ENCODE measurements at regions not wholly inside any gene's neighbourhood (a gene's known extent, or its start where the extent isn't known, plus 50 kb on each side); places are given as distances from the start of the nearest gene placed in this dataset.

DNA sequence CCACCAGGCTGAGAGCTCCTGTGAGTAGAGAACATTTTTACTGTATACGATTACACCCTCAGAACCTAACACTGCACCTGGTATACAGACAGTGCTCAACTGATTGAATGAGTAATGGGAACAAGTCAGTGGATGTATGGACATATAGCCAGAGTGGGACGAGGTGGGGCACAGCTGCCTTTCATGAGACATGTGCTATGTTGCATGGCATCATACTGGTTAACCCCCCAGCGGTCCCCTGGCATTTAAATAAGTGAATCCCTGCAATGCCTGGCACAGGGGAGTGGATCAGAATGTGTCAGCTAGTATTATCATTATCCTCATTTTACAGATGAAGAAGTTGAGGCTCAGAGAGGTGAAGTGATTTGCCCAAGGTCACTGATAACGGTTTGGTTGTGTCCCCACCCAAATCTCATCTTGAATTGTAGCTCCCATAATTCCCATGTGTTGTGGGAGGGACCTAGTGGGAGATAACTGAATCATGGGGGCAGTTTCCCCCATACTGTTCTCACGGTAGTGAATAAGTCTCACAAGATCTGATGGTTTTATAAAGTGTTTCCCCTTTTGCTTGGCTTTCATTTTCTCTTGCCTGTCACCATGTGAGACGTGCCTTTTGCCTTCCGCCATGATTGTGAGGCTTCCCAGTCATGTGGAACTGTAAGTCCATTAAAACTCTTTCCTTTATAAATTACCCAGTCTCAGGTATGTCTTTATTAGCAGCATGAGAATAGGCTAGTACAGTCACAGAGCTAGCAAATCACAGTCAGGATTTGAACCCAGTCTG lies 56.0 kb upstream of the ATP2B2 start:
- peaks cover 46% of the 10 kb centered on the region for H3K27me3 ChIP-seq (ENCODE audit: control insufficient read depth, extremely low read depth, insufficient read depth, low read length)
- FAIRE-seq = no peak

GRCh38 chr3:10561946-10562560 lies 56.7 kb upstream of the ATP2B2 start:
- DNase-seq (ENCODE audit: low read depth, low spot score) (no peak), FAIRE-seq (no peak)
- no peak overlapping the region for H3K27ac ChIP-seq (ENCODE audit: control insufficient read depth, insufficient read depth, low read length)
- H3K4me2 ChIP-seq (ENCODE audit: control insufficient read depth, extremely low read depth, insufficient read depth, low read depth, low read length) = no peak overlapping the region
- no peaks in the 10 kb centered on the region for H3K9me3 ChIP-seq (ENCODE audit: control insufficient read depth, low read depth, low read length)
- H3K4me1 ChIP-seq (ENCODE audit: control insufficient read depth, extremely low read depth, insufficient read depth, low read length) = no peaks in the 10 kb centered on the region
- no peaks in the 10 kb centered on the region for H3K9me1 ChIP-seq (ENCODE audit: control insufficient read depth, extremely low read depth, insufficient read depth, low read length)
- no peak overlapping the region for H3K4me3 ChIP-seq (ENCODE audit: control insufficient read depth in 2 of 3, extremely low read depth in 1 of 3, insufficient read depth in 2 of 3, low read depth in 1 of 3, low read length in 3 of 3)
- dilution Hi-C loops (cut with MboI; ENCODE audit: extremely low pct_ligation_motif_present, low sequenced_read_pairs) = no loop called here
- H4K20me1 ChIP-seq (ENCODE audit: control insufficient read depth, extremely low read depth, insufficient read depth, low read length) = peaks cover 2% of the 10 kb centered on the region
- H3K9ac ChIP-seq (ENCODE audit: control insufficient read depth, extremely low read depth, insufficient read depth, low read length) = no peak overlapping the region
- no peaks in the 10 kb centered on the region for H3K36me3 ChIP-seq (ENCODE audit: control insufficient read depth in 2 of 2, extremely low read depth in 1 of 2, insufficient read depth in 2 of 2, low read length in 2 of 2)
- no peaks in the 10 kb centered on the region for H3K79me2 ChIP-seq (ENCODE audit: control insufficient read depth, insufficient read depth, low read length)
- H3K27me3 ChIP-seq (ENCODE audit: control insufficient read depth, extremely low read depth, insufficient read depth, low read length) = peaks cover 47% of the 10 kb centered on the region
- TF ChIP-seq, protein P1, sequence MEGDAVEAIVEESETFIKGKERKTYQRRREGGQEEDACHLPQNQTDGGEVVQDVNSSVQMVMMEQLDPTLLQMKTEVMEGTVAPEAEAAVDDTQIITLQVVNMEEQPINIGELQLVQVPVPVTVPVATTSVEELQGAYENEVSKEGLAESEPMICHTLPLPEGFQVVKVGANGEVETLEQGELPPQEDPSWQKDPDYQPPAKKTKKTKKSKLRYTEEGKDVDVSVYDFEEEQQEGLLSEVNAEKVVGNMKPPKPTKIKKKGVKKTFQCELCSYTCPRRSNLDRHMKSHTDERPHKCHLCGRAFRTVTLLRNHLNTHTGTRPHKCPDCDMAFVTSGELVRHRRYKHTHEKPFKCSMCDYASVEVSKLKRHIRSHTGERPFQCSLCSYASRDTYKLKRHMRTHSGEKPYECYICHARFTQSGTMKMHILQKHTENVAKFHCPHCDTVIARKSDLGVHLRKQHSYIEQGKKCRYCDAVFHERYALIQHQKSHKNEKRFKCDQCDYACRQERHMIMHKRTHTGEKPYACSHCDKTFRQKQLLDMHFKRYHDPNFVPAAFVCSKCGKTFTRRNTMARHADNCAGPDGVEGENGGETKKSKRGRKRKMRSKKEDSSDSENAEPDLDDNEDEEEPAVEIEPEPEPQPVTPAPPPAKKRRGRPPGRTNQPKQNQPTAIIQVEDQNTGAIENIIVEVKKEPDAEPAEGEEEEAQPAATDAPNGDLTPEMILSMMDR (optimal IDR thresholded peaks at IDR 0.05 in 1 of 3, IDR thresholded peaks at IDR 0.05 in 1 of 3, conservative IDR thresholded peaks at IDR 0.05 in 1 of 3; ENCODE audit: extremely low read depth in 1 of 3, insufficient read depth in 2 of 3, low read length in 3 of 3) = no peak
- TF ChIP-seq EZH2 (IDR thresholded peaks at IDR 0.05; ENCODE audit: low read length) = no peak
- H2AFZ ChIP-seq (ENCODE audit: control insufficient read depth, low read length) = no peak overlapping the region

More for the DNA sequence above, 56.0 kb upstream of the ATP2B2 start:
- no peak overlapping the region for H2AFZ ChIP-seq (ENCODE audit: control insufficient read depth, low read length)
- no peak overlapping the region for H3K9ac ChIP-seq (ENCODE audit: control insufficient read depth, extremely low read depth, insufficient read depth, low read length)
- H3K9me1 ChIP-seq (ENCODE audit: control insufficient read depth, extremely low read depth, insufficient read depth, low read length) = no peaks in the 10 kb centered on the region
- no peak overlapping the region for H3K4me2 ChIP-seq (ENCODE audit: control insufficient read depth, extremely low read depth, insufficient read depth, low read depth, low read length)
- no peak overlapping the region for H3K4me3 ChIP-seq (ENCODE audit: control insufficient read depth in 2 of 3, extremely low read depth in 1 of 3, insufficient read depth in 2 of 3, low read depth in 1 of 3, low read length in 3 of 3)
- H3K4me1 ChIP-seq (ENCODE audit: control insufficient read depth, extremely low read depth, insufficient read depth, low read length) = no peaks in the 10 kb centered on the region
- H3K27ac ChIP-seq (ENCODE audit: control insufficient read depth, insufficient read depth, low read length) = no peak overlapping the region
- dilution Hi-C loops (cut with MboI; ENCODE audit: extremely low pct_ligation_motif_present, low sequenced_read_pairs) = no loop called here
- H3K9me3 ChIP-seq (ENCODE audit: control insufficient read depth, low read depth, low read length) = no peaks in the 10 kb centered on the region
- no peak for DNase-seq (ENCODE audit: low read depth, low spot score)
- H3K79me2 ChIP-seq (ENCODE audit: control insufficient read depth, insufficient read depth, low read length) = no peaks in the 10 kb centered on the region
- H3K36me3 ChIP-seq (ENCODE audit: control insufficient read depth in 2 of 2, extremely low read depth in 1 of 2, insufficient read depth in 2 of 2, low read length in 2 of 2) = no peaks in the 10 kb centered on the region
- TF ChIP-seq, protein P1 (optimal IDR thresholded peaks at IDR 0.05 in 1 of 3, IDR thresholded peaks at IDR 0.05 in 1 of 3, conservative IDR thresholded peaks at IDR 0.05 in 1 of 3; ENCODE audit: extremely low read depth in 1 of 3, insufficient read depth in 2 of 3, low read length in 3 of 3) = peak in 1 of 3 experiments; percentile 8
- no peak for TF ChIP-seq EZH2 (IDR thresholded peaks at IDR 0.05; ENCODE audit: low read length)
- peaks cover 2% of the 10 kb centered on the region for H4K20me1 ChIP-seq (ENCODE audit: control insufficient read depth, extremely low read depth, insufficient read depth, low read length)

All from keratinocyte (primary cell).